Activated naive CD4-positive, alpha-beta T cell treated with anti-CD3 and anti-CD28 coated beads, Interleukin-2, amount 10 ng/mL, durations not matched to agents 7 days and 5 days (primary cell): ENCODE measurements at regions not wholly inside any gene's neighbourhood (a gene's known extent, or its start where the extent isn't known, plus 50 kb on each side); places are given as distances from the start of the nearest gene placed in this dataset.

Source experiments
- CTCF ChIA-PET: fragments of 350-600 bp; sonication (Branson Sonifier 250); formaldehyde crosslinking; loops from one replicate; lab custom pipeline; 2021; ENCODE audit warnings: antibody characterized with exemption; lab: Charles Lee
- DNase-seq: peaks from one replicate; pipeline ENCODE4 v3.0.0-alpha.2; 2020
- H3K27ac Mint-ChIP-seq: one replicate; pipeline ENCODE4 v1.8.0; 2021; ENCODE audit warnings: mild to moderate bottlenecking, moderate library complexity, mixed read lengths
- H3K27me3 Mint-ChIP-seq: one replicate; pipeline ENCODE4 v1.8.0; 2021; ENCODE audit warnings: mild to moderate bottlenecking, mixed read lengths
- H3K36me3 Mint-ChIP-seq: one replicate; pipeline ENCODE4 v1.8.0; 2021; ENCODE audit warnings: mixed read lengths
- H3K4me1 Mint-ChIP-seq: one replicate; pipeline ENCODE4 v1.8.0; 2021; ENCODE audit warnings: mixed read lengths
- H3K4me3 Mint-ChIP-seq: one replicate; pipeline ENCODE4 v1.8.0; 2021; ENCODE audit warnings: mild to moderate bottlenecking, moderate library complexity, mixed read lengths
- H3K9me3 Mint-ChIP-seq: one replicate; pipeline ENCODE4 v1.8.0; 2021; ENCODE audit warnings: mixed read lengths

DNA sequence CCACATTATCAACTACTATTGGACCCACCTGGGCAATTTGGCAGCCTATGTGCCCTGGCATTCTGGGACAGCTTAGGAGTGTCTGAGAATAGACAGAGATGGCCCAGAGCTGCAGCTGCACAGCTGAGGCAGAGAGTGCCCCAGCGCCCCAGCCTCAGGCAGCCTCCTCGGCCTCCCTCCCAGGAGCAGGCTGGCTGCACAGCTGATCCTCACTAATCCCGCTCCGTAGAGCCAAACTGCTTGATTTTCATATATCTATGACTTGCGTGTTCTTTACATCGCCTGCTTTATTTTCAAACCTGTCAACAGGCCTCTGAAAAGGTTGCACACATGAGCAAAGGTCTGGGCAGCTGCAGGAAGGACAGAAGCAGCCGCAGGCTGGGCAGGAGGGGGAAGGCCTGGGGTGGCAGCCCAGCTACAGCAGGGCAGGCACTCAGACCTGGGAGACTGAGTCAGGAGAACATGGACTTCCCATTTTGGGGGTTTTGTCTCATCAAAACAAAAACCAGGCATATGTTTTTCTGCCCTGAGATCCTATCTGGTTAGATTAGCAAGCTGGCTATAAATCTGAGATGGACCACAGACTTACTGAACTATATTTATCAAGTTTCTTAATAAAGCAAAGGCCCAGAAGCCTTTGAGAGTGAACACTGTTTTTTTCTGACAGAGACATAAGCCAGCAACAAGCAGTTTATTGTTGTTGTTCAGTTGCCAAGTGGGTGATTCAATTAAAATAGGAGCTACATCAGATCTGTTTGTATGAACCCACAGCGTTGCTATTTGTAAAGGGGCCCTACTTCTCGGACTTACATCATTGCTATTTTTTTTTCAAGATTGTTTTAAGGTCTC lies 301.8 kb upstream of the DUSP10 start:
- no peak overlapping the region for H3K4me3 Mint-ChIP-seq
- CTCF ChIA-PET, result interaction anchor here (0.9 kb wide), 1 partner anchor 412 kb away, joined by 3 read pairs; no protein-coding TSS in a partner anchor
- no peaks in the 10 kb centered on the region for H3K9me3 Mint-ChIP-seq
- H3K27ac Mint-ChIP-seq, result no peak overlapping the region
- no peak for DNase-seq
- H3K4me1 Mint-ChIP-seq, result no peaks in the 10 kb centered on the region
- no peaks in the 10 kb centered on the region for H3K27me3 Mint-ChIP-seq
- H3K36me3 Mint-ChIP-seq, result no peaks in the 10 kb centered on the region

- no peaks in the 10 kb centered on the region for H3K4me1 Mint-ChIP-seq
- H3K27ac Mint-ChIP-seq, result no peak overlapping the region
- no peaks in the 10 kb centered on the region for H3K27me3 Mint-ChIP-seq
- CTCF ChIA-PET, result no interaction called here
- no peak overlapping the region for H3K4me3 Mint-ChIP-seq
- no peaks in the 10 kb centered on the region for H3K9me3 Mint-ChIP-seq
- DNase-seq, result no peak
- no peaks in the 10 kb centered on the region for H3K36me3 Mint-ChIP-seq
These were observed 300.2 kb upstream of the DUSP10 start for GRCh38 chr1:222042120-222042519.

DNA sequence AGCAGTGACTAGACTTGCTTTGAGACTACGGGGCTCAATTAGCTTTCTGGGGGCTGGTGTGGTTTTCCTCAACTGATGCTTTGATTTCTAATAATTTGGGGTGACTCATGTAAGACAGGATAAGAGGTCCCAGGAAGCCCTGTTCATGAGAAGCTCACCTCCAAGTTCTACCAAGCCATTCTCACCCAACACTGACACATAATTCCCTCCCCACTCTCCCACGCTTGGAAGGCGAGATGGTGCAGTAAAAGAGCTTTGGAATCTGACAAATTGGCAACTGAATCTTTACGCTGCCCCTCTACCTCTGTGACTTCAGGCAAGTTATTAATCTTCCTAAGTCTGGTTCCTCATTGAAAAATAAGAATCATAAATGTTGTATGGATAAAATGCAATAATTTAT lies 299.1 kb upstream of the DUSP10 start:
- CTCF ChIA-PET, result interaction anchor here (1.7 kb wide), 1 partner anchor 414 kb away, joined by 4 read pairs; no protein-coding TSS in a partner anchor
- Mint-ChIP-seq H3K27ac (no peak overlapping the region), H3K27me3 (no peaks in the 10 kb centered on the region), H3K36me3 (no peaks in the 10 kb centered on the region), H3K4me1 (no peaks in the 10 kb centered on the region), H3K9me3 (no peaks in the 10 kb centered on the region), H3K4me3 (no peak overlapping the region)
- DNase-seq, result no peak

DNA sequence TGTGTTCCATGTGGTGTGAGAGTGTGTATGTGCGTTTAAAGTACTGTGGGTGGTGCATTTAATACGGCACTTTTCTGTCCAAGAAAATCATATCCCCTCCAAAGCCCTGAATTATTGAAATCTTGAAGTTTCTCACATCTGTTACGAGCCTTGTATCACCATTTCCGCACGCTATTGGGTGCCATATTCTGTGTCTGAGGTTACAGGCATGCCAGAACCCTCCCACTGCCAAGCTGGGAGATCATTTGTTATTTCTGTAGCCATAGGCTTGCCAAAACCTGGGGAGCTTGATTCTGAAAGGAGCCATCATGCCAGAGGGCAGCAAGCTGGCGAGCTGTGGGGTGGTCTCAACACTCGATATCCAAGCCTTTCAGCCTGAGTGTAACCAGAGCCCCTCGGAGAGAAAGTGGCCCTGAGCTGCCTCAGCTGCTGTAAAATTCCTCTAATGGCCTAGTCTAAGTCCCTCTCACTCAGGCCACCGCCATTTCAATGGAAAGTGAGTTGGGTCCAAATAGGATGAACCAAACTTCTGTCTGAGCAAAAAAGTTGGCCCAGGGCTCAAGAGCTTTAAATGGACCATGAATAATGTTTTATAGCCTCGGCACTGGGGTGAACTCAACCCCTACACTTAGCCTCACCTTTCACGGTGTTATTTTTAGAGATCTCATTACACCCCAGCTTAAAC lies 298.4 kb upstream of the DUSP10 start:
- no peak overlapping the region for H3K4me3 Mint-ChIP-seq
- CTCF ChIA-PET, result interaction anchor here (1.7 kb wide), 1 partner anchor 415 kb away, joined by 4 read pairs; no protein-coding TSS in a partner anchor

DNA sequence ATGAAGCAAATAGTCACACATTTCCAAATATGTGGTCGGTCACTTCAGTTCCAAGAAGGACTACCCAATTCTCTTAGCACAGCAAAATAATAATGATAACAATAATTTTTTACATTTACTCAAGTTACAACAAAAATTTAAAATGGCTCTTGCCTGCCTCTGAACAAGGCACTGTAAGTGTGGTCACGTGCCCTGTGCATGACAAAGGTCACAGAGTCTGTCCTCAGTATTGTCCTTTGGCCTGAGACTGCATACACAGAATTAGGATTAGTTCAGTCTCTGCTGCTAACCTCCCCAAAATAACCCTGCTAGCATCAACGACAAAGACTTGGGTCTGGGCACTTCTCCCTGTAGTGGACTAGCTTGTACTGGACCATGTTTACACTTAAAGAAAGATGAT lies 297.1 kb upstream of the DUSP10 start:
- Mint-ChIP-seq H3K27ac (no peak overlapping the region), H3K27me3 (peaks cover 4% of the 10 kb centered on the region), H3K36me3 (no peaks in the 10 kb centered on the region), H3K9me3 (no peaks in the 10 kb centered on the region), H3K4me3 (no peak overlapping the region), H3K4me1 (no peaks in the 10 kb centered on the region)
- no peak for DNase-seq
- CTCF ChIA-PET, result interaction anchor here (0.7 kb wide), 1 partner anchor 10 kb away, joined by 3 read pairs; no protein-coding TSS in a partner anchor

More for the DNA sequence above, 298.4 kb upstream of the DUSP10 start:
- H3K27me3 Mint-ChIP-seq, result no peaks in the 10 kb centered on the region
- no peaks in the 10 kb centered on the region for H3K36me3 Mint-ChIP-seq
- H3K4me1 Mint-ChIP-seq, result no peaks in the 10 kb centered on the region
- H3K27ac Mint-ChIP-seq, result no peak overlapping the region
- DNase-seq, result no peak
- no peaks in the 10 kb centered on the region for H3K9me3 Mint-ChIP-seq

GRCh38 chr1:222037720-222038119 lies 295.8 kb upstream of the DUSP10 start:
- no peaks in the 10 kb centered on the region for H3K9me3 Mint-ChIP-seq
- no peaks in the 10 kb centered on the region for H3K4me1 Mint-ChIP-seq
- no peak overlapping the region for H3K27ac Mint-ChIP-seq
- CTCF ChIA-PET, result no interaction called here
- no peak overlapping the region for H3K4me3 Mint-ChIP-seq
- H3K36me3 Mint-ChIP-seq, result no peaks in the 10 kb centered on the region
- peaks cover 4% of the 10 kb centered on the region for H3K27me3 Mint-ChIP-seq
- no peak for DNase-seq

- Mint-ChIP-seq H3K27ac (no peak overlapping the region), H3K4me3 (no peak overlapping the region), H3K4me1 (no peaks in the 10 kb centered on the region), H3K27me3 (peaks cover 4% of the 10 kb centered on the region), H3K9me3 (no peaks in the 10 kb centered on the region), H3K36me3 (no peaks in the 10 kb centered on the region)
- no peak for DNase-seq
- CTCF ChIA-PET, result no interaction called here
These were observed 292.9 kb upstream of the DUSP10 start for GRCh38 chr1:222034790-222035189.

DNA sequence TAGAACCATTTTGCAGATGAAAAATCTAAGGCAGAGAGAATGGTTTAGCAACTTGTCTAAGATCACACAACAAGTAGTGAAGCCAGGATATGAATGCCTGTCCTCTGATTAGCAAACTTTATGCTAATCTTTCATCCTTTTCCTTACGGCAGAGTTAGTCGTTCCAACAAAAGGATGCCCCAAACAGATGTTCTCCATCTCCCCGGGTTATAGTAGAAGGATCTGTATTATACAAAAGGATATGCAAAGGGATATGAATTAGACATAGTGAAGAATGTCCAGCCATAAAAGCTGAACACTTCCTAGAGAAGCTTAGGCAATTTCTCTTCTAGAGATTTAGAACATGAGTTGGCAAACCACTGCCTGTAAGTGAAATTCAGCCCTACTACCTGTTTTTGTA lies 291.6 kb upstream of the DUSP10 start:
- DNase-seq, result no peak
- CTCF ChIA-PET, result no interaction called here
- Mint-ChIP-seq H3K4me1 (no peaks in the 10 kb centered on the region), H3K36me3 (no peaks in the 10 kb centered on the region), H3K4me3 (no peak overlapping the region), H3K9me3 (no peaks in the 10 kb centered on the region), H3K27ac (no peak overlapping the region), H3K27me3 (peaks cover 4% of the 10 kb centered on the region)

- Mint-ChIP-seq H3K4me3 (no peak overlapping the region), H3K36me3 (no peaks in the 10 kb centered on the region), H3K4me1 (no peaks in the 10 kb centered on the region), H3K27ac (no peak overlapping the region), H3K27me3 (peaks cover 4% of the 10 kb centered on the region), H3K9me3 (no peaks in the 10 kb centered on the region)
- CTCF ChIA-PET, result no interaction called here
- DNase-seq, result no peak
These were observed 289.4 kb upstream of the DUSP10 start for GRCh38 chr1:222031318-222031717.

GRCh38 chr1:222028676-222029075 lies 286.8 kb upstream of the DUSP10 start:
- Mint-ChIP-seq H3K4me1 (no peaks in the 10 kb centered on the region), H3K36me3 (no peaks in the 10 kb centered on the region), H3K4me3 (no peak overlapping the region), H3K27ac (no peak overlapping the region), H3K27me3 (no peaks in the 10 kb centered on the region), H3K9me3 (no peaks in the 10 kb centered on the region)
- CTCF ChIA-PET, result interaction anchor here (0.5 kb wide), 1 partner anchor 11 kb away, joined by 3 read pairs; no protein-coding TSS in a partner anchor
- no peak for DNase-seq

DNA sequence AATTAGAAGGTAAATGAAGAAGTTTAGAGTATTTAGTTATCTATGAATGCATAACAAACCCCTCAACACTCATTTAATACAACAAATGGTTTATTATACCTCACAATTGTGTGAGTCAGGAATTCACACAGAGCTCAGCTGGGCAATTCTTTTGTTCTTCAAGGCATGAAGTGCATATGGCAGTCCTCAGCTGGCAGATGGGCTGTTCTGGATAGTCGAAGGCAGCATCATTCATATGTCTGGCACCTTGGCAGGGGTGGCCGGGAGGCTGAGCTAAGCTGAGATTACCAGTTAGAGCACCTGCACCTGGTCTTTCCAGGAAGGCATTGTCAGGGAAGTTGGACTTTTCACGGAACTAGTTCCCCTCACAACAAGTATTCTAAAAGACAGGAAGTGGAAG lies 286.2 kb upstream of the DUSP10 start:
- Mint-ChIP-seq H3K4me3 (no peak overlapping the region), H3K36me3 (no peaks in the 10 kb centered on the region), H3K27me3 (no peaks in the 10 kb centered on the region), H3K4me1 (no peaks in the 10 kb centered on the region), H3K9me3 (no peaks in the 10 kb centered on the region), H3K27ac (no peak overlapping the region)
- no peak for DNase-seq
- CTCF ChIA-PET, result interaction anchor here (0.5 kb wide), 1 partner anchor 11 kb away, joined by 3 read pairs; no protein-coding TSS in a partner anchor

DNA sequence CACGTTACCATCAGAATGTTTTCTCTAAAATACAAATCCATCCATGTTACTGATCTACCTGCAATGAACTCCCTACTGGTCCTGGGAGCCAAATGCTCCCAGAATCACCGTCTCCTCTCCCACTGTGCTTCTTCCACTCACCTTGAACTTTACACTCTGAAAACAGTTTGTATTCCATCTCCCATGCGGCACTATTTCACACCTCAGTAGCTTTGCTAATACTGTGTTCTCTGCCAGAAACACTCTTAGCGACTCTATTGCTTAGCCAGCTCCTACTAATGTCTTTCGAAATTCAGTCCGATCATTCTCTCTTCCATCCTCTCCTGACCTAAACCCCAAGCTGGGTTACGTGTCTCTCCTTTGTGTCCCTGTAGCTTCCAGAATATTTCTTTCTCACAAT lies 284.4 kb upstream of the DUSP10 start:
- H3K27ac Mint-ChIP-seq, result no peak overlapping the region
- CTCF ChIA-PET, result no interaction called here

DNA sequence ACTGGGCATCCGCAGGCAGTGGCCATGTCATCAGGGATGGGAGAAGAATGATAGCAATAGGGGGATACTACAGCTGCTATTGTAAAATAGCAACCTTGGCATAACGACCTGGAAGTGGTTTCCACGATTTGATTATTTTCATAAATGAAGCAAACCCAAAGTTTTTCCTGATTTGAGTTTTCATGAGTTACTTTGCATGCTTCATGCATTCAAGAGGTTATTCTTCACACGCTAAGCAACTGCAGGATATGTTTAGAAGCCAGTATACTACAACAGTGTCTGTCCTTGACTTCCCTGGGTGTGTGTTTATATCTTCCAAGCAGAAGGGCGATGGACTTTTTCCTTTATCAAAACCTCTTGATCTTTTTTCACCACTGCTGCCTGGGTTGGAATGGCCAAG lies 281.1 kb upstream of the DUSP10 start:
- no peak for DNase-seq
- H3K36me3 Mint-ChIP-seq, result no peaks in the 10 kb centered on the region
- H3K4me1 Mint-ChIP-seq, result no peaks in the 10 kb centered on the region
- no peaks in the 10 kb centered on the region for H3K9me3 Mint-ChIP-seq
- no peaks in the 10 kb centered on the region for H3K27me3 Mint-ChIP-seq
- CTCF ChIA-PET, result no interaction called here
- H3K27ac Mint-ChIP-seq, result no peak overlapping the region
- H3K4me3 Mint-ChIP-seq, result no peak overlapping the region

More for the DNA sequence above, 284.4 kb upstream of the DUSP10 start:
- H3K4me3 Mint-ChIP-seq, result no peak overlapping the region
- H3K9me3 Mint-ChIP-seq, result no peaks in the 10 kb centered on the region
- no peaks in the 10 kb centered on the region for H3K27me3 Mint-ChIP-seq
- no peaks in the 10 kb centered on the region for H3K4me1 Mint-ChIP-seq
- no peaks in the 10 kb centered on the region for H3K36me3 Mint-ChIP-seq
- no peak for DNase-seq

- H3K9me3 Mint-ChIP-seq, result no peaks in the 10 kb centered on the region
- H3K4me1 Mint-ChIP-seq, result no peaks in the 10 kb centered on the region
- no peak overlapping the region for H3K4me3 Mint-ChIP-seq
- H3K27me3 Mint-ChIP-seq, result no peaks in the 10 kb centered on the region
- CTCF ChIA-PET, result no interaction called here
- no peaks in the 10 kb centered on the region for H3K36me3 Mint-ChIP-seq
- DNase-seq, result no peak
- H3K27ac Mint-ChIP-seq, result no peak overlapping the region
These were observed 279.2 kb upstream of the DUSP10 start for GRCh38 chr1:222021129-222021528.
